Cardiac septum (tissue), 1 donor: ENCODE measurements at regions not wholly inside any gene's neighbourhood (a gene's known extent, or its start where the extent isn't known, plus 50 kb on each side); places are given as distances from the start of the nearest gene placed in this dataset.
"Not testable (repeated sequence)": the region's sequence is repeated elsewhere in the genome, so short reads cannot be mapped to it uniquely, and the experiment has no call there.

Experiments used
- DNase-seq: peaks from one replicate; pipeline ENCODE4 v3.0.0-alpha.2; 2020; ENCODE audit warnings: low spot score
- intact Hi-C: fragments of 100-400 bp; cut with DNase I; formaldehyde crosslinking; loops from one replicate; pipeline ENCODE4 v1.14.0; 2022
- donor health status: DM: no; HTN: no; CAD: no.

DNA sequence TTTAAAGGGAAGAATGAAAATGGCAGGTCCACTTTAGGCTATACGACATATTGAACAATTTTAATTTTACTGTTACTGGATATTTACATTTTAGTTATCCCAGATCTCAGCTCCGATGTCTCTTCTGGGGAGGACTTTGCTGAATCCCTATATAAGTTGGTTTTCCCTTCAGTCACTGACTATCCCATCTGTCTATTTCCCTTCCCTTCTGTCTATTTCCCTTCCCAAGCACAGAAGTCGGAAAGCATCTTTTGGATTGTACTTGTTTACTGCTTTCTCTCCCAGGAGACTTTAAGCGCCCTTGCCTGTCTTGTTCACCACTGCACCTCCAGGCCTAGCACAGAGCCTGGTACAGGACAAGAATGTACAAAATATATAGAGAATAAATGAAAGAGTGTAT, 165.8 kb upstream of the SALL4 start:
- intact Hi-C loops = no loop called here
- DNase-seq = no peak

DNA sequence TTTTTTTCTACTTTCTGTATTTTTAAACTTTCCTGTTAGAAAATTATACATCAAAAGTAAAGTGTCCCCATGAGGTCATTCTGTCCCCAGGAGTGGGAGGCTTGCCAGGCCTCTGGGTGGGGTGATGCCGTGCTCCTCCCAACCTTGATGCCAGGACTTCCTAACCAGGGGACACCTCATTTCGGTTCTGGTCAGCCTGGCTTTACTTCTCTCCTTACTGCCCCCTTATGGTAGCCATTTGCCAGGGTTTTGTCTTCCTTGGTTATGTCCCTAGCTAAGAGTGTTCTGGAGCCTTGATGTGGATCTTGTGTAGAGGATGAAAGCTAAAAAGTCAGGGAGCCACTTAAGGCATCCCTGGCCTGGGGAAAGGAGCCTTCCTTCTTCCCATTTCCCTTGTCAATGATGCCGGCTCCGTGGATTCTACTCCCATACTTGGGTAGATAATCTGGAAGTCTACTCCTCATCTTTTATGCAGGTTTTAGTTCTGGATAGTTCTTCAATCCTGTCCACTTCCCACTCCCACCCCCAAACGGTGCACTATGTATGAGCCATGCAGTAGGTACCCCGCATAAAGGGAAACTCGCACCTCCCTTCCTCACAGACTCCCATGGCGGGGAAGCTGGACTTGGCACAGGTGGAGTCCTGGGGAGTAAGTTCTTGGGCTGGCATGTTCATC, 164.1 kb upstream of the SALL4 start:
- intact Hi-C loops = no loop called here
- no peak for DNase-seq

DNA sequence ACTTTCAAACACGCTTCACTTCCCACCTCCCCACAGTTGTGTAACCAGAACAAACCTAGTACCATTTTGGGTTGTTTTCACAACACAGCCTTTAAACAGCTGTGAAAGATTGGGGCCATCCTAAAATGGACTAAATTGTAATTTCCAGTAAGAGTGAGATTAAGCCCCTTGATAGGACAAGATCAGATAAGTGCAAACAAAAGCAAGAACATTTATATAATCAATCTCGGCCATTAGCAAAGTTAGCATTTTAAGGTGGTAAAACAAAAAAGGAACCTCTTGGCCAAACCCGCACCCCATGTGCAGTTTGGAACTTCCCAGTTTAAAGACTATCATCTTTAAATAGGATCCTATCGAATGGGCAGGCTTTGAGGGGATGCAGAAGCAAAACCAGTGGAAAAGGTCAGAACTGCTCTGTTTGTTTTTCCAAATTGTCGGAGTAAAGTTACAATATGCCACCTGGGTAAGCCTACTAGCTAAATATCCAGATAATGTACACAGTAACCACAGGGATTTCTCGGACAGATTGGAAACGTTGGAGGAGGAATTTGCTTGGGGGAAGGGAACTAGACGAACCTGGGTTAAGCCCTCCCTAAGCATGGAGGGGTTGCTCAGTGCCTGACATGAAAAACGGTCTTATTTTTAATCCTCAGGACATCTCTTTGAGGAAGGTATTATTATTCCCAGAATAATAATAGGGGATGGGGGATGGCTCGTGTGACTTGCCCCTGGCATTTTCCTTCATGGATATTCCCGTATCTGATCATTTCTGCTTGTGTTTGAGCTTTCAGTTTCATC, 159.8 kb upstream of the SALL4 start:
- DNase-seq = no peak
- intact Hi-C loops = no loop called here

DNA sequence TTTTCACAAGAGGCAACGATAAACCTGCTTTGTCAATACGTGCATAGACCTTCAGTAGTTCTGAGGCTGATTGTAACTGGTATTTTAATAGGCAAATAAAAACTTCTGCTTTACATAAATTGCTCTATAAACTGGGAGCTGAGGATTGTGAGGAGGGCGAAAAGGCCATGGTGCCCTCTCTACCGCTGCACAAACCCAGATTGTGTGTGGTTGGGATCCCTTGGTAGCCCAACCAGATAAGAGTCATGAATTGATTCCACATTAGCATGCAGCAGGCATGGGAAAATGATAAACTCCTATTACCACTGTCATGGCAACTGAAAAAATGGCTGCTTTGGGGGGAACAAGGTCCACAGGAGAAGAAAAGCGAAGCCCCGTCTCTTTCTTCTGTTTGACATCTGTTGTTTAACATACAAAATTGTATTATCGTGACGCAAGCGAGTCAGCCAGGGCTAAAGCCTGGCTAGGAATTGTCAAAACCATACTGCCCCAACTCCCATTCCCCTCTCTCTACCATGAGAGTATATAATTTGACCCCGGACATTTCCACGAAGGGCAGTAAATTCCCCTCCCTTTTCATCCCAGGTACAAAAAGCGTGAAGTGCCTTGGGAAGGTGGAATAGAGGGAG, 157.8 kb upstream of the SALL4 start:
- DNase-seq = no peak
- intact Hi-C loops = no loop called here

DNA sequence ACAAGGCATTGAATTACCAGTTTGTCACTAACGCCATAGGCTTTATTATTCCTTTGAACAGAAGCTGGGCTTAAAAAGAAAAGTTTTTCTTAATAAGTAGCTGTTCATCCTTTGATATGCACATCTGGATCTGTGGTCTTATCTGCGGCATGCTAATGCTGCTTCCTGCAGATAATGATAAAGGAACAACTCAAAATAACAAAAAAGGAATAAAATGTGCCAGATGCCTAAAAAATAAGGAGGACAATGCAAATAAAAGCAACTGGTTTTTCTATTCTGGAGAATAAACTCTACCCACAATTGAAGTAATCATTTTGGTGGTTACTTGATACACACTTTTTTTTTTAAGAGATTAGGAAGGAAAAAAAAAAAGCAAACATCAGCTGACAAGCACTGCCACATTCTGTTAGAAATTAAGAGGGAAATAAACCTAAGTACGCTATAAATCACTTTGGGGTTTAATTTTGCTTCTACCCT, 156.8 kb upstream of the SALL4 start:
- intact Hi-C loops = no loop called here
- no peak for DNase-seq

DNA sequence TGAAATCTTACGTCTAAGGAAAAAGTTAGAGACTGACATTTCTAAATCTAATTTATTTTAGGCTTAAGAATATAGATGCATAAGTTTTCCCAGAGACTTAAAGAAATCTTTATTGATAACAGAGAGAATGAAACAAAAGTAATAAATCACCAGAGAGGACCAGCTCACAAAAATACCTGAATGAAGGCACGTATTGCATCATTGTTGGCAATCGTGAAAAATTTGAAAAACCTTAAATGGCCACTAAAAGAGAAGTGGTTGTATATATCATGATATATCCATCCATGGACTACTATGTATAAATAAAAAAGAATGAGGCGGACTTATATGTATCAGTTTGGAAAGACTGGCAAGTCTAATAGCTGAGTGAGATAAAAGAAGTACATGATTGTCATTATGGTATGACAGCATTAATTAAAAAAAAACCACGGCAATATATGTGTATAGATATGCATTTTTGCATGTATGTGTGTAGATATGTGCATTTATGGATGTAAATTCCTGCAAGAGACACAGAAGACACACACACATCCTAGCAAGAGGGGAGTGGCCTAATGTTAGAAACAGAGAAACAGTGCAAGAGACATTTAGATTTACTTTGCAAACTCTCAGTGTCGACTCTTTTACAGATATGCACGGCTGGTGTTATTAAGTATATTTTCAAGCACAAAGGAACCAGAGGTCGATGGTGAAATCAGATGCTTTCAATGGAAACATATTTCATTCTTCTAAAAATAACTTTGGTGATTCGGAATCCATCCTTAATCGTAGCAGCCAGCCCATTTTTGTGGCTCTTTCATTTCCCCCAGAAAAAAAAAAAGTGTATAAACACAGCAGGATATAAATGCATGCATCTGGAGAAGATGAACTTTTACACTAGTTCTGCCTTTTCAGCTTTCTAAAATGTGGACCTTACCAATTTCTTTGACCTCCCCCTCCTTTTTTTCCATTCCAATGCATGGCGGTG, 156.1 kb upstream of the SALL4 start:
- intact Hi-C loops = no loop called here
- DNase-seq = no peak

DNA sequence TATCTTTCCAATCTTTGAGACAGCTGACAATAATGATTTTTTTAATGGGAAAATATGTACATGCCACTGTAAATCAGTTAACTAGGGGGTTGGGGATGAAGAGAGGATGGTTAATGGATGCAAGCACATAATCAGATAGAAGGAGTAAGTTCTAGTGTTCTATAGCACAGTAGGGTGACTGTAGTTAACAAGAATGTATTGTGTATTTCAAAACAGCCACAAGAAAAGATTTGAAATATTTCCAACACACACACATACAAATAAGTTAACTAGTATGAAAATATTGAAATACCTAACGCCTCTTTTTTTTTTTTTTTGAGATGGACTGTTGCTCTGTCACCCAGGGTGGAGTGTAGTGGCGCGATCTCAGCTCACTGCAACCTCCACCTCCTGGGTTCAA, 153.4 kb upstream of the SALL4 start:
- no peak for DNase-seq
- intact Hi-C loops = no loop called here

DNA sequence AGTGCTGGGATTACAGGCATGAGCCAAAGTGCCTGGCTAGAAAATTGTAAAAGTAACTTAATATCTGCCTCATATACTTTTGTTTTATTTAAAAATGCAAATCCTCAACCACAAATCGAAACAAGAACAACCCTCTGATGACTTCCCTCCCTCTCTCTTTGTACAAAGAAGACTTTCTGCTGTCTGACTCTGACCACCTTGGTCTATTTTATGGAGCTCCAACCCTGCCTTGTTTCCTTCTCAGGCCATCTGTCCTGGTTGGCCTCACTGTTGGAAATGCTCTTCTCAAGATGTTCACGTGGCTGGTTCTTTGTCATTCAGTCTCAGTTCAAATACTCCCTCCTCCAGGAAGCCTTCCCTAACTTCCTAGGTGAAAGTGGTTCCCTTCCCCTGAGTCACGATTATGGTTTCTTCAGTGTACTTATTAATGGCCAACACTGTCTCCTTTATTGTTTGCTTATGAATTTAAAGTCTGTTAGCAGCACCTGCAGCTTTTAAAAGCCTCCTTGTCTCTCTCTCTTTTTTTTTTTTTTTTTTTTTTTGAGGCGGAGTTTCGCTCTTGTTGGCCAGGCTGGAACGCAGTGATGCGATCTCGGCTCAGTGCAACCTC, 151.5 kb upstream of the SALL4 start:
- intact Hi-C loops = no loop called here
- DNase-seq = no peak

DNA sequence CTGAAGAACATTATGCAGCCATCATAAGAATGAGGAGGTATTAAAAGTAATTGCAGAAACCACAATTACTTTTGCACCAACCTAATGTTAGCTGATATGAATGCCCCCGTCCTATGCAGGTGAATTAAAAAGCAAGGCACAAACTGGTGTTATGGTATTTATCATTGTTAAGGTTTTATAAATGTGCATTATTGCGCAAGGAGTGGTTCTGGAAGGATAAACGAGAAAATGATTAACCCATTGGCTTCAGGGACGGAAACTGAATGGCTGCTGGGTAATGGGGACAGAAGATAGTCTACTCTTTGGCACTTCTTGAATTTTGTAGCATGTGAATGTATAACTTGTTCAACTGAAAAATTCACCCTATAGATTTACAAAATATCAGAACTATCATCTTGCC, 148.6 kb upstream of the SALL4 start:
- intact Hi-C loops = no loop called here
- DNase-seq = no peak

DNA sequence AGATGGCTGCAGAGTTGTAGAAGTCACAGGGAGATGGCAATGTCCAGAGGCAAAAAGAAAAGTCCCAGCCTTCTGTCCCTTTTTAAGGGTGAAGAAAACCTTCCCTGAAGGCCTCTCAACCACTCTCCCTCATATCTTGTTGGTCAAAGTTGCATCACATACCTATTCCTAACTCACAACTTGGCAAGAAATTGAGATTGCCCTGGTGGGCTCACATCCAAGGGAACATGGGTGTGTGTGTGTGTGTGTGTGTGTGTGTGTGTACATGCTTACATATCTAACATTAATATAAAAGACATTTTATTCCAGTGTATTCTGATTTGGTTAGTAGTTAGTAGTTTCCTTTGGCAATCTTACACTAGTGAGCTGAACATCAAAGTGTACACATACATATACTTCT, 144.3 kb upstream of the SALL4 start:
- DNase-seq = no peak
- intact Hi-C loops = no loop called here

DNA sequence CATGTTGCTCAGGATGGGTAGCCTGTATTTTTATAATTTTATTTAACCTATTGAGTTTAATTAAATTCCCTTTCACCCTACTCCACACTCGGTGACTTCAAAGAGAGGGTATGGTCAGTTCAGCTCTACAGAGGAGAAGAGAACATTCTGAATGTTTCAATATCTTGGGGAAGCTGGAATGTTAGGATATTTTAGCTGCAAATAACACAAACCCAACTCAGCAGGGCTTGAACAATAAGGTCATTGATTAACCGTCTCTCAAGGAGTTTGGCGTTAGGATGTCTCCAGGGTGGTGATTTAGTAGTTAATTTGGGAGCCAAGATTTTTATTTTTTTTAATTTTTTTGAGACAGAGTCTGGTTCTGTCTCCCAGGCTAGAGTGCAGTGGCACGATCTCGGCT, 143.6 kb upstream of the SALL4 start:
- no peak for DNase-seq
- intact Hi-C loops = no loop called here

DNA sequence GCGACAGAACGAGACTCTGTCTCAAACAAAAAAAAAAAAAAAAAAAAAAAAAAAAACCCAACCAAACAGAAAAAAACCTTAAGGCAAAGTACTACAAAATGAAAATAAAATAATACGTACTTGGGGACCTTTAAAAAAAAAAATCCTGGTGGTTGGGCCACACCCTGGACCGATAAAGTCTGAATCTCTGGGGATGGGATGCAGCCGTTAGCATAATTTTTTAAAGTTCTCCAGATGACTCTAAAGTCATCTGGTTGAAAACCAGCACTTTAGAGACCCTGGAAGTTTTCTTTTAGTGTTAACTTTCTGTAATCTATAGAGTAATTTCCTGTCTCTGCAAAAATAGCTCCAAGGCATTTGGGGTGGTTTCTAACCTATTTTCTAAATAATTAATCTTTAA, 142.9 kb upstream of the SALL4 start:
- intact Hi-C loops = no loop called here

DNA sequence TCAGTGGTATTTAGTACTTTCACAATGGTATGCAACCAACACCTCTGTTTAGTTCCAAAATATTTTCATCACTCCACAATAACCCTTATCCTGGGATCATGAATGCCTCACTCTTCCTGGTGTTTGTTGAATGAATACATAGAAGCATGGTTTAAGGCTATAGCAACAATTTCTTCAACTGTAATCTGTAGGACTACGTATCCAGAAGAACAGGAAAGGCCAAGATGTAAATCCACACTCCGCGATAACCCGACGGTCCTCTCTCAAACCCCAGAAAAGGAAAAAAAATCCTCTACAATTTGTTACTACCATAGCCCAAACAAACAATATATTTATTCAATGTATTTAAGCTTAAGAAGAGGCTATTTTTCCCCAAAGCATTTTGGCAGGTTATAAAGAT, 141.4 kb upstream of the SALL4 start:
- intact Hi-C loops = no loop called here

More for the DNA sequence above, 142.9 kb upstream of the SALL4 start:
- no peak for DNase-seq

DNA sequence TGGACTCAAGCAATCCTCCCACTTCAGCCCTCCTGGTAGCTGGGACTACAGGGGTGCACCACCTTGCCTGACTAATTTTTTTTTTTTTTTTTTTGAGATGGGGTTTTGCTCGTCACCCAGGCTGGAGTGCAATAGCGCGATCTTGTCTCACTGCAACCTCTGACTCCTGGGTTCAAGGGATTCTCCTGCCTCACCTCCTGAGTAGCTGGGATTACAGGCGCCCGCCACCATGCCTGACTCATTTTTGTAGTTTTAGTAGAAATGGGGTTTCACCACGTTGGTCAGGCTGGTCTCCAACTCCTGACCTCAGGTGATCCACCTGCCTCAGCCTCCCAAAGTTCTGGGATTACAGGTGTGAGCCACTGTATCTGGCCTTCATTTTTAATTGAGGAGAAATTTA, 141.0 kb upstream of the SALL4 start:
- intact Hi-C loops, DNase-seq: not testable (repeated sequence)

More for the DNA sequence above, 141.4 kb upstream of the SALL4 start:
- no peak for DNase-seq

DNA sequence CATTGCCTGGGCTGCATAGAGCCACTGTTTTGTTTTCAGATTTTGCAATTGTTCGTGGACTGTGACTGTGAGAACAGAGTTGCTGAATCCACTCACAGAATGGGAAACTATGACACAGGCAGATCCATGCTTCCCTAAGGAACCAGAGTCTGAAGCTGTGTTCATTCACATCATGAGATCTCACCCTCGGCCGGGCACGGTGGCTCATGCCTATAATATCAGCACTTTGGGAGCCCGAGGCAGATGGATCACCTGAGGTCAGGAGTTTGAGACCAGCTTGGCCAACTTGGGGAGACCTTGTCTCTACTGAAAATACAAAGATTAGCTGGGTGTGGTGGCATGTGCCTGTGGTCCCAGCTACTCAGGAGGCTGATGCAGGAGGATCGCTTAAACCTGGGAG, 139.2 kb upstream of the SALL4 start:
- intact Hi-C loops = no loop called here
- DNase-seq = no peak

DNA sequence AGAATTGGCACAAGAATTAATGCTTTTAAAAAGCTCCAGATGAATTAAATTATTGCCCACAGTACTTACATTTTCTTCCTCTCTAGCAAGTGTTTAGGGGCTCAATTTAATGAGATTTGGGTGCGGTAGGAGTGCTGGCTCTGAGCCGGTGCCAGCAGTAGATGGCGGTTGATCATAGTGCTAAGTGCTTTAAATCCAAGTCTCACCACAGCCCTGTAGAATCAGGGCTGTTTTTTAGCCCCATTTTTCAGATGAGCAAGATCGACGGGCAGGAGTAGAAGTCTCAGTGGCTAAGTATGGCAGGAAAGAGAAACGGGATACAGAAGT, 136.9 kb upstream of the SALL4 start:
- intact Hi-C loops = no loop called here
- DNase-seq = no peak

DNA sequence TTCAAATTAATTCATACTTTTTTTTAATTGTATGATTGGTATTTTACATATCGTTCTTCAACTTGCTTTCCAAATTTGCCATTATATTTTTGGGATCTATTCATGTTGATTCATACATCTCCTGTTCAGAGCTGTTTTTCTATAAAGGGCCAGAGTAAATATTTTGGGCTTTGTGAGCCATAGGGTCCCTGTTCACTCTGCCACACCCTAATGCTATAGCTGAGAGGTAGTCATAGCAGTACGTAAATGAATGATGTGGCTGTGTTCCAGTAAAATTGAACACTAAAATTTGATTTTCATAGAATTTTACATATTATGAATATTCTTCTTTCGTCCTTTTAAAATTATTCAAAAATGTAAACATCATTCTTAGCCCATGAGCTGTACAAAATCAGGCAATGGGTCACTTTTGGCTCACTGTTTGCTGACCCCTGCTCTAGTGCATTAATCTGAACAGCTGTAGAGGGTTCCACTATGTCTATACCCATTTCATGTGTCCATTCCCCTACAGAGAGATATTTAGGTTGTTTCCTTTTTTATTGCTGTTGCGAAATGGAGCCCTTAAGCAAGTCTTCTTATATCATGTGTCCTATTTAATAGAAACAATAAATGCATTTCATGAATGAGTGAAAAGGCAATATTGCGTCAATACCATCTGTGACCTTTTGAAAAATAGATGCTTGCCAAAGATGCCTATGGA, 136.4 kb upstream of the SALL4 start:
- DNase-seq = no peak
- intact Hi-C loops = no loop called here

DNA sequence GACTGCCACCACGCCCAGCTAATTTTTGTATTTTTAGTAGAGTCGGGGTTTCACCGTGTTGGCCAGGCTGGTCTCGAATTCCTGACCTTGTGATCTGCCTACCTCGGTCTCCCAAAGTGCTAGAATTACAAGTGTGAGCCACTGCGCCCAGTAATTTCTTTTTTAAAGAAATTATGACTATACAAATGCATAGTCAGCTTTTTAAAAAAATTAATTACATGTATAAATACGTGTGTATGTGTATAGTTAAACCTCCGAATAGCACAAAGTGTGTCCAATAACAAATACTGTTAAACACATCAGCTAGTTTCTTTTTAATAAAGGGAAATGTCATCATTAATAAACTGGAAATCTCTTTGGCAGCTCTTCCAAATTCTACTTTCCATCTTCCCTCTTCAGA, 135.5 kb upstream of the SALL4 start:
- intact Hi-C loops = no loop called here
- DNase-seq = no peak

DNA sequence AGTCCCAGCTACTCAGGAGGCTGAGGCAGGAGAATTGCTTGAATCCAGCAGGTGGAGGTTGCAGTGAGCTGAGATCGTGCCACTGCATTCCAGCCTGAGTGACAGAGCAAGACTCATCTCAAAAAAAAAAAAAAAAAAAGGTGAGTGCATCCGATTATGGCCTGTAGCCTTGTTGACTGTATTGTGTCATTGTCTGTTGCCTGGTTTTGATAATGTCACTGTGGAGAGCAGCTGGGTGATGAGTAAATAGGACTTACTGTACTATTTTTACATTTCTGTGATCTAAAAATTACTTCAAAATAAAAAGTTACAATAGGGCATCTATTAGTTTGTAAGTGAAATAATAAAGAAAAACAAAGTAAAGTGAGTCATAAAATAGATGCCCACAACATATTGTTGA, 134.1 kb upstream of the SALL4 start:
- intact Hi-C loops = no loop called here
- no peak for DNase-seq
